ENCODE measurements at regions not wholly inside any gene's neighbourhood (a gene's known extent, or its start where the extent isn't known, plus 50 kb on each side); places are given as distances from the start of the nearest gene placed in this dataset.

DNA sequence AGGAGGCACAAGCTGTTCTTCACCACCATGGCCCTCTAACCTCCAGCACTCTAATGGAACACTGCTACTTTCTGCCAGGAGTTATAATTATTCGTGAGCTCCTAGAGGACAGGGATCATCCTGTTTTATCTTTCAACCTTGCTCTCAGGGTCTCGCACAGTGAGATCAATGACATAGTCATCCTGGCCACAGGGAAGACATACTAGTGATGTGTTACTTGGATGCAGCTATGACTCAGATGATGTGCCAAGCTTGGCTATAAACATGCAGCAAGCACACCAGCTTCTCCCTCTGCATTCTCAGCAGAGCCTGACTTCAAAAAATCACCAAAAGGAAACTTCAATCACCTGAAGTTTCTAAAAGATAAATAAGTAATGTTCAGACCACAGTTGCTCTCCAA lies 203.8 kb upstream of the HES1 start:
- Histone ChIP-seq H3K79me2 (no peaks in the 10 kb centered on the region), H3K9me3 (ENCODE audit: low read depth) (no peaks in the 10 kb centered on the region), H2AFZ (no peak overlapping the region), H3K9me2 (replicated peaks; ENCODE audit: insufficient read depth) (no peaks in the 10 kb centered on the region), H3K27ac (no peak overlapping the region), H3K4me2 (no peak overlapping the region), H3K27me3 (no peaks in the 10 kb centered on the region), H4K20me1 (ENCODE audit: insufficient read depth, poor library complexity, severe bottlenecking) (no peaks in the 10 kb centered on the region), H3K36me3 (replicated peaks; ENCODE audit: insufficient read depth, low read depth) (no peaks in the 10 kb centered on the region), H3K4me1 (ENCODE audit: insufficient read depth) (no peaks in the 10 kb centered on the region), H3K4me3 (no peak overlapping the region)
- TF ChIP-seq EZH2phosphoT487 (IDR thresholded peaks at IDR 0.05; ENCODE audit: low read depth, severe bottlenecking, unreplicated experiment), result no peak
- TF ChIP-seq EZH2 (IDR thresholded peaks at IDR 0.05; ENCODE audit: borderline replicate concordance), result no peak
- TF ChIP-seq, protein P1, sequence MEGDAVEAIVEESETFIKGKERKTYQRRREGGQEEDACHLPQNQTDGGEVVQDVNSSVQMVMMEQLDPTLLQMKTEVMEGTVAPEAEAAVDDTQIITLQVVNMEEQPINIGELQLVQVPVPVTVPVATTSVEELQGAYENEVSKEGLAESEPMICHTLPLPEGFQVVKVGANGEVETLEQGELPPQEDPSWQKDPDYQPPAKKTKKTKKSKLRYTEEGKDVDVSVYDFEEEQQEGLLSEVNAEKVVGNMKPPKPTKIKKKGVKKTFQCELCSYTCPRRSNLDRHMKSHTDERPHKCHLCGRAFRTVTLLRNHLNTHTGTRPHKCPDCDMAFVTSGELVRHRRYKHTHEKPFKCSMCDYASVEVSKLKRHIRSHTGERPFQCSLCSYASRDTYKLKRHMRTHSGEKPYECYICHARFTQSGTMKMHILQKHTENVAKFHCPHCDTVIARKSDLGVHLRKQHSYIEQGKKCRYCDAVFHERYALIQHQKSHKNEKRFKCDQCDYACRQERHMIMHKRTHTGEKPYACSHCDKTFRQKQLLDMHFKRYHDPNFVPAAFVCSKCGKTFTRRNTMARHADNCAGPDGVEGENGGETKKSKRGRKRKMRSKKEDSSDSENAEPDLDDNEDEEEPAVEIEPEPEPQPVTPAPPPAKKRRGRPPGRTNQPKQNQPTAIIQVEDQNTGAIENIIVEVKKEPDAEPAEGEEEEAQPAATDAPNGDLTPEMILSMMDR (IDR thresholded peaks at IDR 0.05; ENCODE audit: poor library complexity), result no peak
- 88% methylated on average over 2 of the region's 2 CpGs for WGBS (ENCODE audit: low lambda C conversion rate, missing lambda C conversion rate)
- no peak for DNase-seq (ENCODE audit: low spot score)

DNA sequence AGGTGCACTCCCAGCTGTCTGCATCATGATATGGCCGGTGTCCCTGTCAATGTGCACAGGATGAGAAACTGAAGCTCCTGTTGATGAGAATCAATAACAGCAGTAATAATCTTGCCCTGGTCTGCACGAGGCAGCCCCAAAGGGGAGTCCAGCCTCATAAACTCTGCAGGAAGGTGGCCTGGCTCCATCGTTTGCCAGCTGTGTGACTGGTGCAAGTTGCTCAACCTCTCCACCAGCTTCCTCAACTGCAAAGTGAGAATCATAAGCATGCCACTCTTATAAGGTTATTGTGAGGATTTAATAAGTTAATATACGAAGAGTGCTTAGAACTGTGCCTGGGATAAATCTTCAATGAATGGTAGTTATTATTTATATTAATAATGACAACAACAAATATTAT lies 203.4 kb upstream of the HES1 start:
- WGBS (ENCODE audit: low lambda C conversion rate, missing lambda C conversion rate), result 85% methylated on average over 4 of the region's 4 CpGs
- no peak overlapping the region for H3K4me3 ChIP-seq
- no peaks in the 10 kb centered on the region for H3K9me2 ChIP-seq (replicated peaks; ENCODE audit: insufficient read depth)
- H3K27ac ChIP-seq, result no peak overlapping the region
- no peaks in the 10 kb centered on the region for H3K27me3 ChIP-seq
- H3K79me2 ChIP-seq, result no peaks in the 10 kb centered on the region
- no peak overlapping the region for H3K4me2 ChIP-seq
- H2AFZ ChIP-seq, result no peak overlapping the region
- no peak for DNase-seq (ENCODE audit: low spot score)
- TF ChIP-seq EZH2 (IDR thresholded peaks at IDR 0.05; ENCODE audit: borderline replicate concordance) (no peak), EZH2phosphoT487 (IDR thresholded peaks at IDR 0.05; ENCODE audit: low read depth, severe bottlenecking, unreplicated experiment) (no peak)
- TF ChIP-seq, protein P1 (IDR thresholded peaks at IDR 0.05; ENCODE audit: poor library complexity), result no peak
- H3K36me3 ChIP-seq (replicated peaks; ENCODE audit: insufficient read depth, low read depth), result no peaks in the 10 kb centered on the region
- H4K20me1 ChIP-seq (ENCODE audit: insufficient read depth, poor library complexity, severe bottlenecking), result no peaks in the 10 kb centered on the region
- H3K4me1 ChIP-seq (ENCODE audit: insufficient read depth), result no peaks in the 10 kb centered on the region
- no peaks in the 10 kb centered on the region for H3K9me3 ChIP-seq (ENCODE audit: low read depth)

DNA sequence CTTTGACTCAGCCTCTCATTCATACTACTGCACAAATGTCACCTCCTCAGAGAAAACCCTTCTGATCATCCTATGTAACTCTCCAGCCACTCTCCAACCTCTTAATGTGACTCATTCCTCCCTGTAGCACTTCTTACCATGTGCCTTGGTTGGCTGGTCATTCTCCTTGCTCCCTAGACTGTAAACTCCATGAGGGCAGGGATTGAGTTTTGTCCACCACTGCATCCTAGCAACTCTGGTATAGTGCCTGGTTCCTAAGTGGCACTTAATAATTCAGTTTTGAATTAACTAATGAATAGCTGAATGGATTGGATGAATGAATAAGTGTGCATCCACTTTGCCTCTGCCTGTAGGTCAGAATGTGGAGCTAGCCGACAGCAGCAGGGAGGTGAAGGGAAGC lies 202.5 kb upstream of the HES1 start:
- Histone ChIP-seq H3K9me2 (replicated peaks; ENCODE audit: insufficient read depth) (no peaks in the 10 kb centered on the region), H3K4me3 (no peak overlapping the region), H3K9me3 (ENCODE audit: low read depth) (no peaks in the 10 kb centered on the region), H3K36me3 (replicated peaks; ENCODE audit: insufficient read depth, low read depth) (no peaks in the 10 kb centered on the region), H3K27me3 (no peaks in the 10 kb centered on the region), H2AFZ (no peak overlapping the region), H3K4me1 (ENCODE audit: insufficient read depth) (no peaks in the 10 kb centered on the region), H4K20me1 (ENCODE audit: insufficient read depth, poor library complexity, severe bottlenecking) (no peaks in the 10 kb centered on the region), H3K4me2 (no peak overlapping the region), H3K27ac (no peak overlapping the region), H3K79me2 (no peaks in the 10 kb centered on the region)
- no peak for DNase-seq (ENCODE audit: low spot score)
- no peak for TF ChIP-seq EZH2phosphoT487 (IDR thresholded peaks at IDR 0.05; ENCODE audit: low read depth, severe bottlenecking, unreplicated experiment)
- TF ChIP-seq EZH2 (IDR thresholded peaks at IDR 0.05; ENCODE audit: borderline replicate concordance), result no peak
- TF ChIP-seq, protein P1 (IDR thresholded peaks at IDR 0.05; ENCODE audit: poor library complexity), result no peak
- WGBS (ENCODE audit: low lambda C conversion rate, missing lambda C conversion rate), result 87% methylated on average over 1 of the region's 1 CpG

DNA sequence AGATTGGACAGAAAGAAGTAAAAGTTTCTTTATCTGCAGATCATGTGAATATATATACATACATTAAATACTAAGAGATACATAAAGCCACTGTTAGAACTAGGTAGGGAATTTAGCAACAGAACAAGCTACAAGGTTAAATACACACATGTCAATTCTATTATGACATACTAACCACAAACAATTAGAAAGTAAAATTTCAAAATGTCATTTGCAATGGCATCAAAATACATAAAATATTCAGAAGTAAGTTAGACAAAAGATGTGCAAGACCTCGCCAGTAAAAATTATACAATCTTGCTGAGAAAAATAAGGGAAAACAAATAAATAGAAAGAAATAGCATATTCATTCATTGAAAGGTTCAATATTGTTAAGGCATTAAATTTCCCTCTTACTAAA lies 200.0 kb upstream of the HES1 start:
- WGBS (ENCODE audit: low lambda C conversion rate, missing lambda C conversion rate), result 88% methylated on average over 1 of the region's 1 CpG
- H4K20me1 ChIP-seq (ENCODE audit: insufficient read depth, poor library complexity, severe bottlenecking), result no peaks in the 10 kb centered on the region
- H3K4me2 ChIP-seq, result no peak overlapping the region
- H3K36me3 ChIP-seq (replicated peaks; ENCODE audit: insufficient read depth, low read depth), result no peaks in the 10 kb centered on the region
- no peak for DNase-seq (ENCODE audit: low spot score)
- no peak overlapping the region for H3K4me3 ChIP-seq
- H2AFZ ChIP-seq, result no peak overlapping the region
- H3K27ac ChIP-seq, result no peak overlapping the region
- H3K79me2 ChIP-seq, result no peaks in the 10 kb centered on the region
- no peaks in the 10 kb centered on the region for H3K27me3 ChIP-seq
- TF ChIP-seq EZH2 (IDR thresholded peaks at IDR 0.05; ENCODE audit: borderline replicate concordance), result no peak
- no peak for TF ChIP-seq EZH2phosphoT487 (IDR thresholded peaks at IDR 0.05; ENCODE audit: low read depth, severe bottlenecking, unreplicated experiment)
- TF ChIP-seq, protein P1 (IDR thresholded peaks at IDR 0.05; ENCODE audit: poor library complexity), result no peak
- no peaks in the 10 kb centered on the region for H3K9me3 ChIP-seq (ENCODE audit: low read depth)
- H3K4me1 ChIP-seq (ENCODE audit: insufficient read depth), result peaks cover 4% of the 10 kb centered on the region
- H3K9me2 ChIP-seq (replicated peaks; ENCODE audit: insufficient read depth), result no peaks in the 10 kb centered on the region

Measured in hepatocyte (in vitro differentiated cells).